HCT116 (cell line): ENCODE measurements at regions not wholly inside any gene's neighbourhood (a gene's known extent, or its start where the extent isn't known, plus 50 kb on each side); places are given as distances from the start of the nearest gene placed in this dataset.

Source experiments
- ATAC-seq: fragments of 200-7000 bp; cut with Tn5 transposase; 2 replicates; pipeline ENCODE4 v1.9.1; 2020; ENCODE audit warnings: mild to moderate bottlenecking, moderate library complexity
- BruUV-seq: library from RNA; stranded (reverse); fragments of 400-500 nt; replicated peaks from 2 replicates; lab custom pipeline; 2021; lab: Mats Ljungman, UMichigan
- CTCF ChIA-PET: fragments of 300-600 bp; sonication (Branson Sonifier 250); formaldehyde crosslinking; loops from one replicate; lab custom pipeline; 2021; ENCODE audit warnings: antibody characterized with exemption; lab: Charles Lee
- POLR2A ChIA-PET: fragments of 300-600, 350-600 bp; sonication (Branson Sonifier 250); formaldehyde crosslinking; loops from one replicate; lab custom pipeline; 2021; ENCODE audit warnings: antibody characterized with exemption; lab: Charles Lee
- RAD21 ChIA-PET, 2 experiments: fragments of 300-600 bp; sonication (Branson Sonifier 250); formaldehyde crosslinking; loops; one replicate each; lab custom pipeline; 2023; ENCODE audit warnings: low total read pairs in 2 of 2; ENCODE audit not compliant: uncharacterized antibody in 2 of 2, unreplicated experiment in 2 of 2, low non-redundant PET in 1 of 2; lab: Charles Lee
- DNase-seq: peaks from one replicate; pipeline ENCODE4 v3.0.0-alpha.2; 2010; ENCODE audit warnings: low read depth, low spot score
- H2AFZ ChIP-seq: fragments of 200-600 bp; shearing (Covaris generic), sonication (generic); 2 replicates; pipeline ENCODE4 v1.6.1; 2017; ENCODE audit warnings: low read depth, mixed run types, mixed read lengths, antibody characterized with exemption, low read length; ENCODE audit not compliant: poor library complexity, severe bottlenecking
- H3K27ac ChIP-seq: 2 replicates; pipeline ENCODE4 v1.5.1; 2012; ENCODE audit warnings: low read depth, low read length
- H3K27me3 ChIP-seq: fragments of 200-600 bp; sonication (generic); 2 replicates; pipeline ENCODE4 v1.6.1; 2016; ENCODE audit warnings: mixed run types, low read length, mixed read lengths; ENCODE audit not compliant: insufficient read depth
- H3K36me3 ChIP-seq, 2 experiments: fragments of 200-500 bp in 1 of 2; fragments of 200-600 bp in 1 of 2; sonication (Bioruptor generic) in 1 of 2; sonication (generic) in 1 of 2; 2 replicates each; pipeline versions ENCODE4 v1.5.1 to v1.6.1; 2014 to 2016; ENCODE audit warnings: low read length in 2 of 2, inconsistent platforms in 1 of 2, mixed read lengths in 1 of 2, mixed run types in 1 of 2; ENCODE audit not compliant: insufficient read depth in 2 of 2, control insufficient read depth in 1 of 2
- H3K4me1 ChIP-seq, 2 experiments: fragments of 200-600 bp in 1 of 2; sonication (generic) in 1 of 2; 2 replicates each; pipeline versions ENCODE4 v1.5.1 to v1.6.1; 2012 to 2017; ENCODE audit warnings: low read length in 2 of 2, inconsistent platforms in 1 of 2, mild to moderate bottlenecking in 1 of 2, mixed read lengths in 1 of 2, mixed run types in 1 of 2, moderate library complexity in 1 of 2; ENCODE audit not compliant: insufficient read depth in 2 of 2, control insufficient read depth in 1 of 2
- H3K4me2 ChIP-seq: fragments of 200-600 bp; sonication (generic); 2 replicates; pipeline ENCODE4 v1.6.1; 2017; ENCODE audit warnings: mixed run types, low read length, mixed read lengths
- H3K4me3 ChIP-seq, 2 experiments: fragments of 200-600 bp in 1 of 2; sonication (generic) in 1 of 2; replicated peaks in 1 of 2; 2 replicates each; pipeline ENCODE4 v1.5.1; 2011 to 2016; ENCODE audit warnings: low read length in 2 of 2, control low read depth in 1 of 2, low read depth in 1 of 2, mild to moderate bottlenecking in 1 of 2, mixed read lengths in 1 of 2, mixed run types in 1 of 2
- H3K79me2 ChIP-seq: fragments of 200-600 bp; sonication (generic); 2 replicates; pipeline ENCODE4 v1.6.1; 2017; ENCODE audit warnings: mild to moderate bottlenecking, mixed run types, low read length, moderate library complexity, mixed read lengths; ENCODE audit not compliant: insufficient read depth
- H3K9ac ChIP-seq: fragments of 200-600 bp; sonication (generic); 2 replicates; pipeline ENCODE4 v1.6.1; 2016; ENCODE audit warnings: low read length, mixed read lengths
- H3K9me2 ChIP-seq: fragments of 200-600 bp; sonication (generic), shearing (Covaris generic); 2 replicates; pipeline ENCODE4 v1.6.1; 2017; ENCODE audit warnings: mixed run types, mild to moderate bottlenecking, moderate library complexity; ENCODE audit not compliant: insufficient read depth
- H3K9me3 ChIP-seq, 2 experiments: fragments of 200-500 bp in 1 of 2; fragments of 200-600 bp in 1 of 2; sonication (Bioruptor generic) in 1 of 2; sonication (generic) in 1 of 2; 2 replicates each; pipeline ENCODE4 v1.6.1; 2014 to 2017; ENCODE audit warnings: low read length in 2 of 2, mixed read lengths in 2 of 2, inconsistent platforms in 1 of 2, low read depth in 1 of 2, mild to moderate bottlenecking in 1 of 2, mixed run types in 1 of 2, moderate library complexity in 1 of 2; ENCODE audit not compliant: control insufficient read depth in 1 of 2, insufficient read depth in 1 of 2
- H4K20me1 ChIP-seq: fragments of 200-600 bp; sonication (generic), shearing (Covaris generic); 2 replicates; pipeline ENCODE4 v1.6.1; 2017; ENCODE audit warnings: mixed run types, mild to moderate bottlenecking, moderate library complexity; ENCODE audit not compliant: insufficient read depth
- CBX3 ChIP-seq: IDR thresholded peaks from 2 replicates; pipeline ENCODE4 v1.6.1; 2012; ENCODE audit warnings: low read depth
- ELF1 ChIP-seq: IDR thresholded peaks from 2 replicates; pipeline ENCODE4 v1.6.1; 2012; ENCODE audit warnings: low read depth, borderline replicate concordance
- FOSL1 ChIP-seq: IDR thresholded peaks from 2 replicates; pipeline ENCODE4 v1.6.1; 2012; ENCODE audit warnings: low read depth
- SRF ChIP-seq: IDR thresholded peaks from 2 replicates; pipeline ENCODE4 v1.6.1; 2012; ENCODE audit warnings: low read depth
- TCF7L2 ChIP-seq: IDR thresholded peaks from 2 replicates; pipeline ENCODE4 v1.7.0; 2011; ENCODE audit warnings: borderline replicate concordance, inconsistent platforms; ENCODE audit not compliant: insufficient read depth, insufficient read length; ENCODE audit errors: extremely low read depth
- ZBTB33 ChIP-seq: IDR thresholded peaks from 2 replicates; pipeline ENCODE4 v1.6.1; 2011; ENCODE audit warnings: mild to moderate bottlenecking, low read length, moderate library complexity; ENCODE audit not compliant: insufficient replicate concordance; ENCODE audit errors: extremely low read depth
- intact Hi-C: fragments of 100-400 bp; cut with micrococcal nuclease; formaldehyde crosslinking; loops from 2 replicates; pipeline ENCODE4 v1.10.0; 2022
- TF ChIP-seq, protein P1 (sequence below): IDR thresholded peaks from 2 replicates; pipeline ENCODE4 v1.6.1; 2012; ENCODE audit warnings: low read depth

DNA sequence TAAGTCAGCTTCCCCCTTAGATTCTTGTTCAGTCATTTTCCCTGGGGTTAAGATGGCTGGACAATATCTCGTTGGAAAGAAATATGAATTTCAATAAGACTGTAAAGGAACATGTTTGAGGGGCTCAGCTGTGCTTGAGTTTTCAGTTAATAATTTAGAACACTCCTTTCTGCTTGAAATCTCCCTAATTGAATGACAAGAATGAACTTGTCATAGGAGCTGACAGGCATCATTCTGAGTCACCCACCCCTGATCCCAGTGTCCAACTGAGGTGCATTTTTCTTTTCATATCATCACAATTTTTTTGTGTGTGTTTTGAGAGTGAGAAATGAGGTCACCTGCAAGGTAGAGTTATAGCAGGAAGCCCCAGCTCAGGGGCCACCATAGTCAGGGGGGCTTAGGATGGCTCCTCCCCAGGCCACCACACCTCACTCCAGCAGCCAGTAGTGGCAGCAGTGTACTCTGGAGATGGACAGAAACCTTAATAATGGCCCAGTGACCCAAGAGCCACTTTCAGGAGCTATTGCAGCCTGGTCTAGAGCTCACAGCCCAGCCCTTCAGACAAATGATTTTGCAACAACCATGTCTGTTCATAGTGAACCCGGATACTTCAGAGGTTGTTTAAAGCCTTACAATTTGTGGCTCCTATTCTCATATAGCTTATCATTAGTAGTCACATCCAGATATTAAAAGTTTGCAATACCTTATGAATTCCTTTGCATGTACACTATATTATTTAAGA, 174.5 kb downstream of the MAIP1 start:
- Histone ChIP-seq H3K27ac (no peak overlapping the region), H3K4me3 (no peak overlapping the region), H4K20me1 (no peaks in the 10 kb centered on the region), H3K4me1 (no peaks in the 10 kb centered on the region), H2AFZ (no peak overlapping the region), H3K9me2 (no peaks in the 10 kb centered on the region; the same call in 1 of the 2 replicates), H3K9me3 (no peaks in the 10 kb centered on the region), H3K4me2 (no peak overlapping the region), H3K27me3 (no peaks in the 10 kb centered on the region), H3K79me2 (no peaks in the 10 kb centered on the region)
- POLR2A ChIA-PET: no interaction called here
- intact Hi-C loops: no loop called here
- BruUV-seq: no TSS peak
- no peak for DNase-seq
- ATAC-seq: no peak
- CTCF ChIA-PET: no interaction called here
- TF ChIP-seq ELF1 (no peak), TCF7L2 (no peak), FOSL1 (no peak), CBX3 (no peak), ZBTB33 (no peak), SRF (no peak)
- TF ChIP-seq, protein P1, sequence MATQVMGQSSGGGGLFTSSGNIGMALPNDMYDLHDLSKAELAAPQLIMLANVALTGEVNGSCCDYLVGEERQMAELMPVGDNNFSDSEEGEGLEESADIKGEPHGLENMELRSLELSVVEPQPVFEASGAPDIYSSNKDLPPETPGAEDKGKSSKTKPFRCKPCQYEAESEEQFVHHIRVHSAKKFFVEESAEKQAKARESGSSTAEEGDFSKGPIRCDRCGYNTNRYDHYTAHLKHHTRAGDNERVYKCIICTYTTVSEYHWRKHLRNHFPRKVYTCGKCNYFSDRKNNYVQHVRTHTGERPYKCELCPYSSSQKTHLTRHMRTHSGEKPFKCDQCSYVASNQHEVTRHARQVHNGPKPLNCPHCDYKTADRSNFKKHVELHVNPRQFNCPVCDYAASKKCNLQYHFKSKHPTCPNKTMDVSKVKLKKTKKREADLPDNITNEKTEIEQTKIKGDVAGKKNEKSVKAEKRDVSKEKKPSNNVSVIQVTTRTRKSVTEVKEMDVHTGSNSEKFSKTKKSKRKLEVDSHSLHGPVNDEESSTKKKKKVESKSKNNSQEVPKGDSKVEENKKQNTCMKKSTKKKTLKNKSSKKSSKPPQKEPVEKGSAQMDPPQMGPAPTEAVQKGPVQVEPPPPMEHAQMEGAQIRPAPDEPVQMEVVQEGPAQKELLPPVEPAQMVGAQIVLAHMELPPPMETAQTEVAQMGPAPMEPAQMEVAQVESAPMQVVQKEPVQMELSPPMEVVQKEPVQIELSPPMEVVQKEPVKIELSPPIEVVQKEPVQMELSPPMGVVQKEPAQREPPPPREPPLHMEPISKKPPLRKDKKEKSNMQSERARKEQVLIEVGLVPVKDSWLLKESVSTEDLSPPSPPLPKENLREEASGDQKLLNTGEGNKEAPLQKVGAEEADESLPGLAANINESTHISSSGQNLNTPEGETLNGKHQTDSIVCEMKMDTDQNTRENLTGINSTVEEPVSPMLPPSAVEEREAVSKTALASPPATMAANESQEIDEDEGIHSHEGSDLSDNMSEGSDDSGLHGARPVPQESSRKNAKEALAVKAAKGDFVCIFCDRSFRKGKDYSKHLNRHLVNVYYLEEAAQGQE: no peak
- TF ChIP-seq, all 23 proteins: peak for 0
- Histone ChIP-seq H3K36me3 (no peaks in the 10 kb centered on the region), H3K9ac (no peak overlapping the region)
- RAD21 ChIA-PET: no interaction called here
